GM18505 (cell line): ENCODE measurements at regions not wholly inside any gene's neighbourhood (a gene's known extent, or its start where the extent isn't known, plus 50 kb on each side); places are given as distances from the start of the nearest gene placed in this dataset.

Experiments
- ATAC-seq: cut with Tn5 transposase; IDR thresholded peaks from one replicate; pipeline ENCODE4 v1.9.1; 2021; ENCODE audit not compliant: unreplicated experiment
- POLR2A ChIP-seq: IDR thresholded peaks from 4 replicates; pipeline ENCODE4 v1.6.1; 2011; ENCODE audit warnings: borderline replicate concordance; ENCODE audit not compliant: insufficient read depth, insufficient read length; ENCODE audit errors: extremely low read depth

DNA sequence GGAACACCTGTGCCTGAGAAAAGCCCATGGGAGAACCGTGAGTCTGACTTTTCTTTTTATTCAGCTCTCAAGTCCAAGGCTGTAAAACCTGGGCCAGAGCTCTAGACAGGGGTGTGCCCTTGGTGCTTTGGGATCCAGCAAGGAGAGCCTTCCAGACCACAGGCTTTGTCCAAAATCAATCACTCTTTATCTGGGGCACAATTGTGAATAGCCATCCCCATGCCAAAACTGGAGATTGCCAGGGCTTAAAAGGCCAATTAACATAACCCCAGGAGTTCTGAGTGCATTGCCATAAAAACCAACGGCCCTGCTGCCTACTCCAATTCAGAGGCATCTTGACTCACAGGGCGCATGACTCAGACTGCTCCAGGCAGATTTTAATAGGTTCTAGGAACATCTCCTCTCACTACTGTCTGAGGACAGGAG, 391.8 kb downstream of the ARHGEF28 start:
- ATAC-seq: no peak
- no peak for TF ChIP-seq POLR2A

DNA sequence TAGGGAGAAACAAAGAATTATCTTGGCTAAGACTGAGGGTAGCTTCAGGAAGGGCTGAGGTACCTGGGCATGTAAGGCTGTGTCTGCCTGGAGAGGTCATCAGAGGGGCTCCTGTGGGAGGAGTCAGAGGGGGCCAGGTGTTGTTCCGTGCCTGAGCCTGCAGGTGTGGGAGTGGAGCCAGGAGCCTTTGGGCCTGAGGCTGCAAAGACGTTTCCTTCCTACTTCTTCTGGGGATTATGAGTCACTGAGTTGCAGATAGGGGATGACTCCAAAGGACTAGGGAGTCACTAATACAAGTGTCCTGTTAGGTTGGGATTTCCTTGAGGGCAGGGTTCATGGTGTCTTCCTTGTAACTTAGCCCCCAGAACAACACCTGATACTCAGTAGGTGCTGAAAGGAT, 391.1 kb downstream of the ARHGEF28 start:
- TF ChIP-seq POLR2A: no peak
- no peak for ATAC-seq

DNA sequence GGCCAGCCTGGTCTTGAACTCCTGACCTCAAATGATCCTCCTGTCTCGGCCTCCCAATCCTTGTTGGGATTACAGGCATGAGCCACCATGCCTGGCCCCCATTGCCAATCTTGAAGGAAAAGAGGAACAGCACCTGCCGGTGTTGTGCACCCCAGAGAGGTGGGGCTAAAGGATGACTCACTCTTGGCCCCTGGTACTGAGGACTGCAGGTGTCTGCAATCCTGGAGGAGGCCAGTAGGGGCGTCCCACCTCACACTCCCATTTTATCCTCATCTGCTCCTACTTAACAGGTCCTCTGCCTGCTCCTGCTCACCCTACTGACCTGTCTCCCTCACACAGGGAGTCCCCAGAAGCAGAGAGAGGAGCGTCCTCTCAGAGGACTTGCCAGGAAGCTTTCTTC, 390.4 kb downstream of the ARHGEF28 start:
- TF ChIP-seq POLR2A: no peak
- no peak for ATAC-seq

DNA sequence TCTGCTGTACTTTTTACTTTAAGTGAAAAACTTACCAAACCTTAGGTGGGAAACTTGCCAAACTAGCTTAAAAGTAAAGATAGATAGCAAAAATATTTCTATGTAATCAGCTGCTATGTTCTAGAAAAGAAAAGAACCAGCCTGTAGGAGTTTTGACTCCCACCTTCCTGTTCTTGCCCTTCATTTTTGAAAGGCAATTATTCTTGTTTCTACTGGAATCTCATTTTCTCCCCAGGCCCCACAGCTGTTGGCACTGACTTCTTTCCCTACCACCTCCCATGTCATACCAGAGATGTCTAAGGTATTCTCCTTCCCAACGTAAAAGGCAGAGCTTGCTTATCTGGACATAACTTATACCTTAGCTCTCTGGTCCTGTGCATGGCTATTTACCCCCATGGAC, 389.7 kb downstream of the ARHGEF28 start:
- no peak for ATAC-seq

DNA sequence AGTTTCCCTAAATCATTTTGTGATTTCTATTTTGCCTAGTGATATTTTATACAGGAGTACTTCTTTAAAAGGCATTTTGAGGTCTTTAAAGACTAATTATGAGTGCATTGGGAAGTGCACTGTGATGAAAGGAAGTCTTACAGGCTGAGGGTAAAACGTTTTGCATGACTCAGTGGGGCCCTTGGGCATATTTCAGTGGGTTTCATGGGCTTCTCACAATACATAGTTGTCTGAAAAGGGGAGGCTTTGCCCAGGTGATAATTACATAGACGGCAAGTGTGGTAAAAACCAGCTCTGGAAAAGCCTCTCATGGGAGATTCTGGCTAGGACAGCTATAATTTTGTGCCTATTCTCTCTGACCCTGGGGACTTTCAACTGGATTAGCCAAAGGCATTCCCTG, 387.2 kb downstream of the ARHGEF28 start:
- no peak for TF ChIP-seq POLR2A
- ATAC-seq: no peak

More for the DNA sequence above, 389.7 kb downstream of the ARHGEF28 start:
- TF ChIP-seq POLR2A: no peak

DNA sequence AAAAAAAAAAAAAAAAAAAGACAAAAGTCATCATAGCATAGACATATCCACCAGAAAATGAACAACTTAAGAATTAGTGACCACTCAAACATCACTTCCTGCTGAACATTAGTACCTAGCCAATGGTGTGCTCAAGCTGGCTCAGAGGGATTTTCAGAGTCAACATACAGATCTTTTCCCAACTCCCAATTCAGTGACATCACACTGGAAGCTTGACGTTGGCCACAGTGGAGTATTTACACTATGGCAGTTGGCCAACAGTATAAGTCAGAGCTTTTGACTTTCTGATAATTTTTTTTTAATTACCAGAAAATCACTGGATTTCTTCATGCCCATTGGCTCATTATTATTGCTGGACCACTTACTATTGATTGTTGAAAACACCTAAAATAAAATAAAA, 383.5 kb downstream of the ARHGEF28 start:
- TF ChIP-seq POLR2A: no peak

DNA sequence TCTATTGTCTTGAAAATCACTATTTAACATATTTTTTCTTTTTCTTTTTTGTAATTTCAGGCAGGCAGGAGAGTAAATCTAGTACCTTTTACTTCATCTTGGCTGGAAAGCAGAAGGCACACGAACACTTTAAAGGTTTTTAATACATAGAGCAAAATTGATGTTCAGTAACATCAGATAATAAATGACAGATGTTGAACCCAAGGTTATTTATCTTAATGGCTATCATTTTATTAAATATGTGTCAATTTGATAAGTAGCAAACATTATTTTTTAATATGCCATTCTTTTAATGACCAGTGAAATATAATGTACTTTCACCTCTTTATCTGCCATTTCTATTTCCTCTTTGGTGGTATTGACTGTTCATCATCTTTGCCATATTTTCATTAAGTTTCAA, 381.2 kb downstream of the ARHGEF28 start:
- no peak for TF ChIP-seq POLR2A
- ATAC-seq: no peak

More for the DNA sequence above, 383.5 kb downstream of the ARHGEF28 start:
- ATAC-seq: no peak

DNA sequence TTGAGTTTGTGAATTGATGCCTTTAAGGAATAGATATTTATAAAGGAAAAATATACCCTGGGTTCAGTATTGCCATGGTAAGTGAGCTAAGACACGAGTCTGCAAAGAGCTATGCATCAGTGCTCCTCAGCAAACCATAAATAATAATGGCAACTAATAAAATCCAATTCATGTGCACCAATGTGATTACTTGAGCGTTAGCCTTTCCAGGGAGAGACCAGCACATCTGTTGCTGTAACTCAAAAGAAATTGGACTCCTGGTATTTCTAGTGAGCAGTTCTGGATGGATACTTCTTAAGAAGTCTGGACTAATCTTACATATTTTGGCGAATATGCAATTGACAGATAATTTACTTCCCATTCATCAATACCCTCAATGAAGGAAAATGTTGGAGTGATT, 373.3 kb downstream of the ARHGEF28 start:
- no peak for TF ChIP-seq POLR2A
- no peak for ATAC-seq

DNA sequence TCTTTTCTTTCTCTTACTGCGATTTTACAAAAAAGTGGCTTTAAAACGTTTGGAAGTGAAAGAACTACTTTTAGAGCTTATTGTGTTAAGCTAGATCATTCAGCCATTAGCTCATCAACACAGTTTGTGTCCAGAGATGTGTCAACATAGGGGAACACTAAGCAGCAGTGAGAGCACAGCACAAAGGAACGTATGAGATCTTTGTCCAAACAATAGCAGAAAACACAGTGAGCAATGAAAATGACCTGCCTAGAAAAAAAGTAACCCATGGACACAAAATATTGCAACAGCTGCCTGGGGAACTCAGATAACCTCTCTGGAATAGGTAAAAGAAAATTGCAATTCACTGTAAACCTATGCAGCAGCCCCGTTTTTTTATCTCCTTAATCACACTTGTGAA, 372.5 kb downstream of the ARHGEF28 start:
- ATAC-seq: no peak
- TF ChIP-seq POLR2A: no peak

DNA sequence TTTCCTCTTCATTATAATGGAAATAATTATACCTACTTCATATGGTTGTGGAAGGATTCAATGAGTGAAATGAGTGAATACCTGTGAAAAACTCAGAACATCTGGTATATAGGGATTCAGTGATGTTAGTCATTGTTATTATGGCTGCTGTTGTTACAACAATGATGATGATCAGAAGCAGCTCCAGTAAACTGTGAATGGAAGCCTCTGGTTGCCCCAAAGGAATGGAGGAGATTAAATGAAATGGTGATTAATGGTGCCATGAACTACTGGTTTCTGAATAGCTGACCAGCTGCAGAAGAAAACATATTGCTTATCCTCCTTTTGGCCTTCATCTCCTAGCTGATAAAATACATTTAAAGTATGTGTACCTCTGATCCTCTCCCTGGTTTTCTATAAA, 372.0 kb downstream of the ARHGEF28 start:
- no peak for ATAC-seq
- no peak for TF ChIP-seq POLR2A

DNA sequence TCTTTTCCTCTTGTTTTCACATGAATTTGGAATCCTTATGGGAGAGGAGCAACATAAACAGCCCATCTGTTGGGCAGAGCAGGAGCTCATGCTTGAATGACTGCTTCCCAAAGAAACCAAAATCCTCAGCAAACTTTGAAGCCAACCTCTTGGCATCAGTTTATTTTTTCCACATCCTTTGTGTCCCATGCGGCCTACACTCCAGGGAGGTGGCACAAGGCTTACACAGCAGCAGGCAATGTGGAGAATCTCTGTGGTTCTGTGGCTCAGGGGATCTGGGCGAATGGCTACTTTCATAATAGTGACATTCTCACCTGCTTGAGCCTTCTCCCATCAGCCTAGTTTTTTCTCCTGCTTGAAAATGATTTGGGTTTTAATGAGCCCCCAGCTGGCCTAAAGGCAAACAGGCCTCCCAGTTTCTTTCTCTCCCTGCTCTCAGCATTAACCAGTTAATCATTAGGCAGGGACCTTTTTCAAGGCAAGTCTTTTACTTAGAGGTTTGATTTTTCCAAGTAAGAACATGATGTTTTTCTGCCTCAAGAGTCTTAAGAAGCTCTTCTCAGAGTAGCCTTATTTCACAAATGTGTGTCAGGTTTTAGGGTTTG, 370.3 kb downstream of the ARHGEF28 start:
- no peak for TF ChIP-seq POLR2A
- no peak for ATAC-seq

DNA sequence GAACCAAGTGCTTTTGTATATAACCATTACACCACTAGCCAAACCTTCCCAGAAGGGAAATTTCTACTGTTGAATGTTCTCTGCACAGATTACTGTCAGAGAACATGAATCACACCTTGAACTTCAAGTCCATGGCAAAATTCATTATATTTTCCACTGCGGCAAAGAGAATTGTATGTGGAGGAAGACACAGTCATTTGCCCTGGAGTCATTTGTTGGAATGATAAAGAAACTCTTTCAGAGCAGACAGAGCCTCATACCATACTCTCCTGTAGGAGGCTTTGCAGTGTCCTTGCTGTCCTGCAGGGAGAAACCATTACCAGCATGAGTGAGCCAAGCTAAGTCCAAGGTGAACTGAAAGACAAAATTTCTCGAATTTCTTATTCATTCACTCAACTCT, 369.0 kb downstream of the ARHGEF28 start:
- TF ChIP-seq POLR2A: no peak
- no peak for ATAC-seq
